ENCODE measurements at regions not wholly inside any gene's neighbourhood (a gene's known extent, or its start where the extent isn't known, plus 50 kb on each side); places are given as distances from the start of the nearest gene placed in this dataset.

DNA sequence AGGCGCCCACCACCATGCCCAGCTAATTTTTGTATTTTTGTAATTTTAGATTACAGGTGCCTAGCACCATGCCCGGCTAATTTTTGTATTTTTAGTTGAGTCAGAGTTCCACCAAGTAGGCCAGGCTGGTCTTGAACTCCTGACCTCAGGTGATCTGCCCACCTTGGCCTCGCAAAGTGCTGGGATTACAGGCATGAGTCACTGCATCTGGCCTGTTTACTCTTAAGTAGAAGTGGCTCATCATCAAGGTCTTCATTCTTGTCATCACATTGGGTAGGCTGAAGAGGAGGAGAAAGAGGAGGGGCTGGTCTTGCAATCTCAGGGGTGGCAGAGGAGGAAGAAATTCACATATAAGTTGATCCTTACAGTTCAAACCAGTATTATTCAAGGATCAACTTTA is 152.4 kb upstream of the ATP2B1 start:
- Histone ChIP-seq H3K27me3 (ENCODE audit: insufficient read depth, low read length) (peaks cover 2% of the 10 kb centered on the region), H3K4me1 (ENCODE audit: insufficient read depth, low read length) (peaks cover 4% of the 10 kb centered on the region), H2AFZ (ENCODE audit: low read depth, low read length) (no peak overlapping the region), H3K4me3 (ENCODE audit: insufficient read depth, low read depth, low read length) (no peak overlapping the region), H3K36me3 (ENCODE audit: insufficient read depth, low read length) (no peaks in the 10 kb centered on the region), H3K9me3 (ENCODE audit: insufficient read depth, low read depth, low read length) (no peaks in the 10 kb centered on the region), H4K20me1 (ENCODE audit: insufficient read depth, low read length) (no peaks in the 10 kb centered on the region), H3K27ac (ENCODE audit: low read depth, low read length) (no peak overlapping the region), H3K4me2 (ENCODE audit: low read length) (no peak overlapping the region), H3K9ac (ENCODE audit: low read length) (no peak overlapping the region), H3K79me2 (ENCODE audit: insufficient read depth, low read length) (no peaks in the 10 kb centered on the region)
- H3K27ac Mint-ChIP-seq (ENCODE audit: unreplicated experiment) = no peak overlapping the region
- no peak overlapping the region for H3K4me3 Mint-ChIP-seq (ENCODE audit: unreplicated experiment)
- peaks cover 2% of the 10 kb centered on the region for H3K9me3 Mint-ChIP-seq (ENCODE audit: unreplicated experiment)
- H3K36me3 Mint-ChIP-seq (ENCODE audit: low read depth, unreplicated experiment) = no peaks in the 10 kb centered on the region
- TF ChIP-seq, protein P1, sequence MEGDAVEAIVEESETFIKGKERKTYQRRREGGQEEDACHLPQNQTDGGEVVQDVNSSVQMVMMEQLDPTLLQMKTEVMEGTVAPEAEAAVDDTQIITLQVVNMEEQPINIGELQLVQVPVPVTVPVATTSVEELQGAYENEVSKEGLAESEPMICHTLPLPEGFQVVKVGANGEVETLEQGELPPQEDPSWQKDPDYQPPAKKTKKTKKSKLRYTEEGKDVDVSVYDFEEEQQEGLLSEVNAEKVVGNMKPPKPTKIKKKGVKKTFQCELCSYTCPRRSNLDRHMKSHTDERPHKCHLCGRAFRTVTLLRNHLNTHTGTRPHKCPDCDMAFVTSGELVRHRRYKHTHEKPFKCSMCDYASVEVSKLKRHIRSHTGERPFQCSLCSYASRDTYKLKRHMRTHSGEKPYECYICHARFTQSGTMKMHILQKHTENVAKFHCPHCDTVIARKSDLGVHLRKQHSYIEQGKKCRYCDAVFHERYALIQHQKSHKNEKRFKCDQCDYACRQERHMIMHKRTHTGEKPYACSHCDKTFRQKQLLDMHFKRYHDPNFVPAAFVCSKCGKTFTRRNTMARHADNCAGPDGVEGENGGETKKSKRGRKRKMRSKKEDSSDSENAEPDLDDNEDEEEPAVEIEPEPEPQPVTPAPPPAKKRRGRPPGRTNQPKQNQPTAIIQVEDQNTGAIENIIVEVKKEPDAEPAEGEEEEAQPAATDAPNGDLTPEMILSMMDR (IDR thresholded peaks at IDR 0.05; ENCODE audit: insufficient read depth, low read depth, low read length) = no peak
- no peak for TF ChIP-seq EZH2 (IDR thresholded peaks at IDR 0.05; ENCODE audit: insufficient read depth, low read length)
- no peaks in the 10 kb centered on the region for H3K27me3 Mint-ChIP-seq (ENCODE audit: low read depth, unreplicated experiment)
- peaks cover 13% of the 10 kb centered on the region for H3K4me1 Mint-ChIP-seq (ENCODE audit: low read depth, unreplicated experiment)
- DNase-seq (ENCODE audit: low read depth) = no peak
- FAIRE-seq = no peak

DNA sequence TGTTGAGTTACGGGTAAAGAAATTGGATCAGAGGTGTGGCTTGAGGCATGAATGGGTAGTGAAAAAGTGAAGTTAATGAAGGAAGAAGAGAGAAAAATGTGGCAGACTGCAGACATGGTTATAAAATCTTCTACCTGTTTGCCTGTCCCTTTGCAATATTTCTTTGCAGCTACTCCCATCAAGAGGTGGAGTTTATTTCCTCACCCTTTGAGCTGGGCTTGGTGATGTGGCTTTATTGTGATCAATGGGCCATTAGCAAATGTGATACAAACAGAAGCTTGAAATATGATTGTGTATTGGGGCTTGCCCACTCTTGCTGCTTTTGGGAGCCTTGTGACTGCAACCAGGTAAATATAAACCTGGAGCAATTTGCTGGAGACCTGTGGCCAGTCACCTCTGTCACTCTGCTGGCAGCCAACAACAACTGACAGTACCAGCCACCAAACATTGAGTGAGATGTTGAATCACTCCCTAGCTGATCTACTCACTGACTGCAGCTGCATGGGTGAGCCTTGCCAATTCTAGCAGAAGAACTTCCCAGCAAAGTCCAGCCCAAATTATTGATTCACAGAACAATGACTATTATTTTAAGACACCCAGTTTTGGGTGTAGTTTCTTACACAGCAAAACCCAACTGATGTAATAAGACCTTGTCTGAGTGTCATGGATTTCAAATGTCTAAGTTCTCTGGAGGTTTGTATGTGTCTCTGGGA is 151.0 kb upstream of the ATP2B1 start:
- peaks cover 14% of the 10 kb centered on the region for H3K4me1 Mint-ChIP-seq (ENCODE audit: low read depth, unreplicated experiment)
- Histone ChIP-seq H4K20me1 (ENCODE audit: insufficient read depth, low read length) (no peaks in the 10 kb centered on the region), H3K9ac (ENCODE audit: low read length) (no peak overlapping the region), H3K27me3 (ENCODE audit: insufficient read depth, low read length) (peaks cover 2% of the 10 kb centered on the region), H3K79me2 (ENCODE audit: insufficient read depth, low read length) (no peaks in the 10 kb centered on the region), H3K4me2 (ENCODE audit: low read length) (no peak overlapping the region), H3K9me3 (ENCODE audit: insufficient read depth, low read depth, low read length) (no peaks in the 10 kb centered on the region), H3K4me3 (ENCODE audit: insufficient read depth, low read depth, low read length) (no peak overlapping the region), H3K4me1 (ENCODE audit: insufficient read depth, low read length) (peaks cover 4% of the 10 kb centered on the region), H3K27ac (ENCODE audit: low read depth, low read length) (no peak overlapping the region), H2AFZ (ENCODE audit: low read depth, low read length) (no peak overlapping the region), H3K36me3 (ENCODE audit: insufficient read depth, low read length) (no peaks in the 10 kb centered on the region)
- TF ChIP-seq, protein P1 (IDR thresholded peaks at IDR 0.05; ENCODE audit: insufficient read depth, low read depth, low read length) = no peak
- TF ChIP-seq EZH2 (IDR thresholded peaks at IDR 0.05; ENCODE audit: insufficient read depth, low read length) = no peak
- peaks cover 3% of the 10 kb centered on the region for H3K9me3 Mint-ChIP-seq (ENCODE audit: unreplicated experiment)
- FAIRE-seq (no peak), DNase-seq (ENCODE audit: low read depth) (no peak)
- H3K4me3 Mint-ChIP-seq (ENCODE audit: unreplicated experiment) = no peak overlapping the region
- H3K27ac Mint-ChIP-seq (ENCODE audit: unreplicated experiment) = no peak overlapping the region
- no peaks in the 10 kb centered on the region for H3K27me3 Mint-ChIP-seq (ENCODE audit: low read depth, unreplicated experiment)
- H3K36me3 Mint-ChIP-seq (ENCODE audit: low read depth, unreplicated experiment) = no peaks in the 10 kb centered on the region

GRCh38 chr12:89858718-89859117 is 150.1 kb upstream of the ATP2B1 start:
- TF ChIP-seq, protein P1 (IDR thresholded peaks at IDR 0.05; ENCODE audit: insufficient read depth, low read depth, low read length) = no peak
- no peak for TF ChIP-seq EZH2 (IDR thresholded peaks at IDR 0.05; ENCODE audit: insufficient read depth, low read length)
- peaks cover 3% of the 10 kb centered on the region for H3K9me3 Mint-ChIP-seq (ENCODE audit: unreplicated experiment)
- Histone ChIP-seq H3K27me3 (ENCODE audit: insufficient read depth, low read length) (peaks cover 2% of the 10 kb centered on the region), H3K9me3 (ENCODE audit: insufficient read depth, low read depth, low read length) (no peaks in the 10 kb centered on the region), H3K9ac (ENCODE audit: low read length) (no peak overlapping the region), H3K4me2 (ENCODE audit: low read length) (no peak overlapping the region), H3K36me3 (ENCODE audit: insufficient read depth, low read length) (no peaks in the 10 kb centered on the region), H3K27ac (ENCODE audit: low read depth, low read length) (no peak overlapping the region), H3K4me3 (ENCODE audit: insufficient read depth, low read depth, low read length) (no peak overlapping the region), H3K4me1 (ENCODE audit: insufficient read depth, low read length) (peaks cover 4% of the 10 kb centered on the region), H3K79me2 (ENCODE audit: insufficient read depth, low read length) (no peaks in the 10 kb centered on the region), H4K20me1 (ENCODE audit: insufficient read depth, low read length) (no peaks in the 10 kb centered on the region), H2AFZ (ENCODE audit: low read depth, low read length) (no peak overlapping the region)
- DNase-seq (ENCODE audit: low read depth) = no peak
- no peak for FAIRE-seq
- no peaks in the 10 kb centered on the region for H3K36me3 Mint-ChIP-seq (ENCODE audit: low read depth, unreplicated experiment)
- H3K27ac Mint-ChIP-seq (ENCODE audit: unreplicated experiment) = no peak overlapping the region
- no peaks in the 10 kb centered on the region for H3K27me3 Mint-ChIP-seq (ENCODE audit: low read depth, unreplicated experiment)
- H3K4me3 Mint-ChIP-seq (ENCODE audit: unreplicated experiment) = no peak overlapping the region
- H3K4me1 Mint-ChIP-seq (ENCODE audit: low read depth, unreplicated experiment) = peaks cover 12% of the 10 kb centered on the region
